GM10266 (cell line): ENCODE measurements at regions not wholly inside any gene's neighbourhood (a gene's known extent, or its start where the extent isn't known, plus 50 kb on each side); places are given as distances from the start of the nearest gene placed in this dataset.

Experiments
- DNase-seq: peaks from one replicate; pipeline ENCODE4 v3.0.0; 2012; ENCODE audit errors: extremely low spot score
- TF ChIP-seq, protein P1 (sequence below): IDR thresholded peaks from 2 replicates; pipeline ENCODE4 v1.5.1; 2012; ENCODE audit warnings: mild to moderate bottlenecking, low read depth; ENCODE audit not compliant: control insufficient read depth, insufficient read depth; ENCODE audit errors: missing control alignments

DNA sequence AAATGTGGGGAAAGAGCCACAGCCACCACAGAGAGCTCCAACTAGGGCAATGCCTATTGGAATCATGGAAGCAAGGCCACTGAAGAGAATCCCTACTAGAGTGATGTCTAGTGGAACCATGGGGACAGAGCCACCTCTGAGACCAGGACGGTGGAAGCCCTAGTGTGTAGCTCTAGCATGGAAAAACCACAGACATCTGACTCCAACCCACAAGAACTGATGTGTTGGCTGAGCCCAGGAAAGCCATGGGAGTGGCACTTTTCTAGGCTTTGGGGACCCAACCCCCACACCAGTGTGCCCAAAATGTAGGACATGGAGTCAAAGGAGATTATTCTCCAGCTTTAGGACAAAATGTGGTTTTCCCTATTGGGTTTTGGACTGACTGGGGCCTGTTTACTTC, 721.9 kb downstream of the BRINP1 start:
- no peak for DNase-seq
- TF ChIP-seq, protein P1, sequence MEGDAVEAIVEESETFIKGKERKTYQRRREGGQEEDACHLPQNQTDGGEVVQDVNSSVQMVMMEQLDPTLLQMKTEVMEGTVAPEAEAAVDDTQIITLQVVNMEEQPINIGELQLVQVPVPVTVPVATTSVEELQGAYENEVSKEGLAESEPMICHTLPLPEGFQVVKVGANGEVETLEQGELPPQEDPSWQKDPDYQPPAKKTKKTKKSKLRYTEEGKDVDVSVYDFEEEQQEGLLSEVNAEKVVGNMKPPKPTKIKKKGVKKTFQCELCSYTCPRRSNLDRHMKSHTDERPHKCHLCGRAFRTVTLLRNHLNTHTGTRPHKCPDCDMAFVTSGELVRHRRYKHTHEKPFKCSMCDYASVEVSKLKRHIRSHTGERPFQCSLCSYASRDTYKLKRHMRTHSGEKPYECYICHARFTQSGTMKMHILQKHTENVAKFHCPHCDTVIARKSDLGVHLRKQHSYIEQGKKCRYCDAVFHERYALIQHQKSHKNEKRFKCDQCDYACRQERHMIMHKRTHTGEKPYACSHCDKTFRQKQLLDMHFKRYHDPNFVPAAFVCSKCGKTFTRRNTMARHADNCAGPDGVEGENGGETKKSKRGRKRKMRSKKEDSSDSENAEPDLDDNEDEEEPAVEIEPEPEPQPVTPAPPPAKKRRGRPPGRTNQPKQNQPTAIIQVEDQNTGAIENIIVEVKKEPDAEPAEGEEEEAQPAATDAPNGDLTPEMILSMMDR, result no peak

DNA sequence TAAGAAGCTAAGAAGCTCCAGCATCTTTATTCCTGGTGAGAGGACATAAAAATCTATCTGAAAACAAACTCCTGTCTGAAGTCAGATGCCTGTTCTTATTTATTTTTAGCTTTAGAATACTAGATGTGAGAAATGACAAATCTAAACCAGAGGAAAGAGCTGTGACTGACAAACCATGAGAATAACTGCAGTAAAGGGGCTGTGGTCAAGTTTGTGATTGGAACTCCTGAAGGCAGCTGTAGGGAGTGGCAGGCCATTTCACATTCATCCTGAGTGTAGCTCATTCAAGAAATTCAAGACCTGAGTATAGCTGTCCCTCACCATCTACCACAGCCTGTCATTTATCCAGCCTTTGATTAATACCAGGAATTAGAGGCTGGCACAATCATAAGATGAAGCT, 718.8 kb downstream of the BRINP1 start:
- DNase-seq, result no peak
- TF ChIP-seq, protein P1, result no peak

- DNase-seq, result no peak
- TF ChIP-seq, protein P1, result no peak
These were observed 717.7 kb downstream of the BRINP1 start for GRCh38 chr9:118651511-118651910.

- no peak for DNase-seq
- TF ChIP-seq, protein P1, result no peak
These were observed 717.0 kb downstream of the BRINP1 start for GRCh38 chr9:118652258-118652657.

- TF ChIP-seq, protein P1, result no peak
- no peak for DNase-seq
These were observed 716.3 kb downstream of the BRINP1 start for GRCh38 chr9:118652912-118653311.

DNA sequence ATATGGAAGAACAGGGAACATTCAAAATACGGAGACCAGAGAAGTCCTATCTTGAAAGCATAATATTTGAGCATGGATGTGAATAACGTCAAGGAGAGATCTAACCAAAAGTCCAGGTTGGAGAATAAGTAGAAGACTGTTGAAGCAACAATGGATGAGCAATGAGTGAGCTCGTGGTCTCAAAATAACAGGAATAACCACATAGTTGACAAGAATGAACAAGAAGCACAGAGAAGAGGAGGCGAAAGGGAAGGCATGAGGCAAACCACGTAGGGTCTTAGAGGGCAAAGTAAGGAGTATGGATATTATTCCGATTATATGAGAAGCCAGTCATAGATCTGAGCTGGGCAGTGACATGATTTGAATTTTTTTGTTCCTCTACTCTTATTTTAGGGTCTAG, 710.2 kb downstream of the BRINP1 start:
- TF ChIP-seq, protein P1, result no peak

DNA sequence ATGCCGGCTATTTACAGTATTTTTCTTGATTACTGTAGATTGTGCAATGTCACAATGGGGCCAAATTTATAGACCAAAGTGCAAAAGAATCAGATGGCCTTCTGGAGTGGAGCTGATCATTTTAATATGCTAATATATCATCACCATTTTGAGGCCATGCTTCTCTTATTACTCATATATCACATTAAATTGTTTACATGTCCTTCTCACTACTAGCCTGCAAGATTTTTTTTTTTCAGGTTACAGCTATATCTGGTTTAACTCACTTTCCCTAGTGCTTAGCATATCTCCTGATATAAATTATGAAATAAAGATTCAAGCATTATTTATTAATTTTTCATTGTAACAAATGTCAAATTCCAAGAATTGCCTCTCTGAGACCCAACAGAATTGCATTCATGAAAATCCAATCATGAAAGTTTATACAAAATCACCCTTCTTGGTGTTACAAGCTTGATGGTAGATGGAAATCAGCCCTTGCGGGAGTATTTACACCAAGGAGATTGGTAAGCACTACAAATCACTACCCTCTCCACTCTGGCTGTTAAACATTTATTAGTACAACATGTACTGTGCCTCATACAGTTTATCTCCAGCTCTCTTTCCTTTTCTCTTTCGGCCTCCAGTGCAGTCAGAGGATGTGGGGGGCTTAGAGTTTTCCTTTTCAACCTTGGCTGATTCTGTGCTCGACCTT, 703.9 kb downstream of the BRINP1 start:
- TF ChIP-seq, protein P1, result no peak
- no peak for DNase-seq

More for the DNA sequence above, 710.2 kb downstream of the BRINP1 start:
- DNase-seq, result no peak
